Astrocyte (in vitro differentiated cells and primary cell): ENCODE measurements at regions not wholly inside any gene's neighbourhood (a gene's known extent, or its start where the extent isn't known, plus 50 kb on each side); places are given as distances from the start of the nearest gene placed in this dataset.

ENCODE experiments used
- DNase-seq: peaks from one replicate; pipeline ENCODE4 v3.0.0-alpha.2; 2010; ENCODE audit warnings: low read depth
- FAIRE-seq: peaks from 2 replicates; lab custom pipeline; 2011; peaks lifted over from hg19 to GRCh38; lab: Jason Lieb, UNC
- H2AFZ ChIP-seq: 2 replicates; pipeline ENCODE4 v1.6.0; 2012; ENCODE audit warnings: low read depth, low read length, inconsistent platforms
- H3K27ac ChIP-seq: 2 replicates; pipeline ENCODE4 v1.5.1; 2011; ENCODE audit warnings: low read depth, low read length, inconsistent platforms
- H3K27me3 ChIP-seq: 2 replicates; pipeline ENCODE4 v1.6.0; 2011; ENCODE audit warnings: low read length, inconsistent platforms; ENCODE audit not compliant: insufficient read depth
- H3K36me3 ChIP-seq: 2 replicates; pipeline ENCODE4 v1.5.1; 2011; ENCODE audit warnings: low read length, inconsistent platforms; ENCODE audit not compliant: insufficient read depth
- H3K4me1 ChIP-seq: 2 replicates; pipeline ENCODE4 v1.5.1; 2011; ENCODE audit warnings: low read length, inconsistent platforms; ENCODE audit not compliant: insufficient read depth
- H3K4me2 ChIP-seq: 2 replicates; pipeline ENCODE4 v1.6.0; 2012; ENCODE audit warnings: low read length, inconsistent platforms
- H3K4me3 ChIP-seq: 2 replicates; pipeline ENCODE4 v1.5.1; 2011; ENCODE audit warnings: low read depth, mild to moderate bottlenecking, low read length, inconsistent platforms; ENCODE audit not compliant: insufficient read depth
- H3K79me2 ChIP-seq: 2 replicates; pipeline ENCODE4 v1.6.0; 2012; ENCODE audit warnings: mild to moderate bottlenecking, low read length, inconsistent platforms; ENCODE audit not compliant: insufficient read depth
- H3K9ac ChIP-seq: 2 replicates; pipeline ENCODE4 v1.6.0; 2012; ENCODE audit warnings: mild to moderate bottlenecking, low read length, inconsistent platforms
- H3K9me3 ChIP-seq: 2 replicates; pipeline ENCODE4 v1.5.1; 2012; ENCODE audit warnings: low read depth, mild to moderate bottlenecking, low read length, inconsistent platforms; ENCODE audit not compliant: insufficient read depth
- H4K20me1 ChIP-seq: 2 replicates; pipeline ENCODE4 v1.6.0; 2012; ENCODE audit warnings: low read length, inconsistent platforms; ENCODE audit not compliant: insufficient read depth
- H3K27ac Mint-ChIP-seq: one replicate; pipeline ENCODE4 v1.8.0; 2021; ENCODE audit warnings: mild to moderate bottlenecking, mixed read lengths; ENCODE audit not compliant: unreplicated experiment
- H3K27me3 Mint-ChIP-seq: one replicate; pipeline ENCODE4 v1.8.0; 2021; ENCODE audit warnings: low read depth, mixed read lengths; ENCODE audit not compliant: unreplicated experiment
- H3K36me3 Mint-ChIP-seq: one replicate; pipeline ENCODE4 v1.8.0; 2021; ENCODE audit warnings: low read depth, mixed read lengths; ENCODE audit not compliant: unreplicated experiment
- H3K4me1 Mint-ChIP-seq: one replicate; pipeline ENCODE4 v1.8.0; 2021; ENCODE audit warnings: low read depth, mixed read lengths; ENCODE audit not compliant: unreplicated experiment
- H3K4me3 Mint-ChIP-seq: one replicate; pipeline ENCODE4 v1.8.0; 2021; ENCODE audit warnings: mild to moderate bottlenecking, moderate library complexity, mixed read lengths; ENCODE audit not compliant: unreplicated experiment
- H3K9me3 Mint-ChIP-seq: one replicate; pipeline ENCODE4 v1.8.0; 2021; ENCODE audit warnings: mild to moderate bottlenecking, mixed read lengths; ENCODE audit not compliant: unreplicated experiment
- EZH2 ChIP-seq: IDR thresholded peaks from 2 replicates; pipeline ENCODE4 v1.6.1; 2012; ENCODE audit warnings: mild to moderate bottlenecking, low read length, inconsistent platforms; ENCODE audit not compliant: insufficient read depth
- TF ChIP-seq, protein P1 (sequence below): IDR thresholded peaks from 2 replicates; pipeline ENCODE4 v1.5.1; 2011; ENCODE audit warnings: low read depth, mild to moderate bottlenecking, inconsistent platforms, low read length, moderate library complexity; ENCODE audit not compliant: insufficient read depth

DNA sequence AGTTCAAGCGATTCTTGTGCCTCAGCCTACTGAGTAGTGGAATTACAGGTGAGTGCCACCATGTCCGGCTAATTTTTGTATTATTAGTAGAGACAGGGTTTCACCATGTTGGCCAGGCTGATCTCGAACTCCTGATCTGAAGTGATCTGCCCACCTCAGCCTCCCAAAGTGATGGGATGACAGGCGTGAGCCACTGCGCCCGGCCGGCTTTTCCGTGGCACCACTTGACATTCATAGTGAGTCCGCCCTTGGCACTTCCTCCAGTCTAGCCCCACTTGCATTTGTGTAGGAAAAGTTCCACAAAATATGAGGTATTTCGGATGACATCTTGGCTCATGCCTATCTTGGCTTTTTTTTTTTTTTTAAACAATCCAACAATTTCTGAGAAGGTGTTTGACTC is 128.1 kb upstream of the ACBD5 start:
- Mint-ChIP-seq H3K9me3 (no peaks in the 10 kb centered on the region), H3K4me3 (no peak overlapping the region), H3K27ac (no peak overlapping the region), H3K27me3 (no peaks in the 10 kb centered on the region), H3K4me1 (no peaks in the 10 kb centered on the region), H3K36me3 (no peaks in the 10 kb centered on the region)
- Histone ChIP-seq H3K27ac (no peak overlapping the region), H4K20me1 (no peaks in the 10 kb centered on the region), H3K4me2 (no peak overlapping the region), H3K27me3 (peaks cover 4% of the 10 kb centered on the region), H3K4me1 (no peaks in the 10 kb centered on the region), H3K4me3 (no peak overlapping the region), H3K9me3 (no peaks in the 10 kb centered on the region), H3K9ac (no peak overlapping the region), H2AFZ (no peak overlapping the region), H3K36me3 (no peaks in the 10 kb centered on the region), H3K79me2 (no peaks in the 10 kb centered on the region)
- TF ChIP-seq EZH2, result no peak
- TF ChIP-seq, protein P1, sequence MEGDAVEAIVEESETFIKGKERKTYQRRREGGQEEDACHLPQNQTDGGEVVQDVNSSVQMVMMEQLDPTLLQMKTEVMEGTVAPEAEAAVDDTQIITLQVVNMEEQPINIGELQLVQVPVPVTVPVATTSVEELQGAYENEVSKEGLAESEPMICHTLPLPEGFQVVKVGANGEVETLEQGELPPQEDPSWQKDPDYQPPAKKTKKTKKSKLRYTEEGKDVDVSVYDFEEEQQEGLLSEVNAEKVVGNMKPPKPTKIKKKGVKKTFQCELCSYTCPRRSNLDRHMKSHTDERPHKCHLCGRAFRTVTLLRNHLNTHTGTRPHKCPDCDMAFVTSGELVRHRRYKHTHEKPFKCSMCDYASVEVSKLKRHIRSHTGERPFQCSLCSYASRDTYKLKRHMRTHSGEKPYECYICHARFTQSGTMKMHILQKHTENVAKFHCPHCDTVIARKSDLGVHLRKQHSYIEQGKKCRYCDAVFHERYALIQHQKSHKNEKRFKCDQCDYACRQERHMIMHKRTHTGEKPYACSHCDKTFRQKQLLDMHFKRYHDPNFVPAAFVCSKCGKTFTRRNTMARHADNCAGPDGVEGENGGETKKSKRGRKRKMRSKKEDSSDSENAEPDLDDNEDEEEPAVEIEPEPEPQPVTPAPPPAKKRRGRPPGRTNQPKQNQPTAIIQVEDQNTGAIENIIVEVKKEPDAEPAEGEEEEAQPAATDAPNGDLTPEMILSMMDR, result no peak
- FAIRE-seq (no peak), DNase-seq (no peak)

DNA sequence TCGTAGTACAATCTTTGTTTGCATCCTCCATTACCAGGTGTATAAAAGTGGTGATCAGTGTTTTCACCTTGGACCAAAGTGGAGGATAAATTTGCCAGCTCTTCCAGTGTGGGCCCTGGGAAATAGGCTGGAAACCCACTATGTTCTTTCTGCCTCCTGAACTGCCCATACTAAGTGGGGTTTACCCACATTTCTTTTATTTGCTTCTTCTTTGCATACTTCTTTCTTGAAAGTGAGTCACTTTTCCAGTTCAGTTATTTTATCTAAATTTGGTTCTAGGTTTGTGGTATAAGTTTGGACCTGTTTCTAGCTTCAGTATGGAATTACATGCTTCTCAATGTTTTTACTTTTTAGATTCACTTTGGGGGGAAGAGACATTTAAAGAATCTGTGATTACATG is 126.2 kb upstream of the ACBD5 start:
- Mint-ChIP-seq H3K9me3 (no peaks in the 10 kb centered on the region), H3K4me3 (no peak overlapping the region), H3K27me3 (peaks cover 1% of the 10 kb centered on the region), H3K27ac (no peak overlapping the region), H3K36me3 (no peaks in the 10 kb centered on the region), H3K4me1 (no peaks in the 10 kb centered on the region)
- Histone ChIP-seq H3K9me3 (no peaks in the 10 kb centered on the region), H3K27ac (no peak overlapping the region), H2AFZ (no peak overlapping the region), H3K79me2 (no peaks in the 10 kb centered on the region), H4K20me1 (no peaks in the 10 kb centered on the region), H3K4me1 (no peaks in the 10 kb centered on the region), H3K36me3 (no peaks in the 10 kb centered on the region), H3K9ac (no peak overlapping the region), H3K4me3 (no peak overlapping the region), H3K27me3 (peaks cover 4% of the 10 kb centered on the region), H3K4me2 (no peak overlapping the region)
- no peak for TF ChIP-seq EZH2
- TF ChIP-seq, protein P1, result no peak
- DNase-seq (no peak), FAIRE-seq (no peak)

DNA sequence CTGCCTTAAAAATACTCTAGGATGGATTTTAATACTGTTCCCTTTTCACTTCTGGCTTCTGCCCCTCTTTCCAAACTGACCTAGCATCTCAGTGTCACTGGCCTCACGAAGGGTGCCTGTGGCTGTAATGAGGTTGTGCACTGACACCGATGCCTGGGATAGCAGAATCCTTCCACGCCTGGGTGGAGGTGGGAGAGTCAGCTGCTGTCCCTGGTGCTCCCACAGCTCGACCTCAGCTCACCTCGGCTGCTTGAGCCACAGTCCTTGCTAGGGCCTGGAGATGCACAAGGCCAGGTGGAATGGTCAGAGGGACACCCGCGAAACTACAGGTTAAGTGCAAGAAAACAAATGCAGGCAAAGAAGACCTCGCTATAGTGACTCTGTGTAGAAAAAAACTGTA is 123.4 kb upstream of the ACBD5 start:
- FAIRE-seq, result no peak

More for the DNA sequence above, 123.4 kb upstream of the ACBD5 start:
- Mint-ChIP-seq H3K9me3 (no peaks in the 10 kb centered on the region), H3K27me3 (peaks cover 1% of the 10 kb centered on the region), H3K4me3 (no peak overlapping the region), H3K36me3 (no peaks in the 10 kb centered on the region), H3K4me1 (no peaks in the 10 kb centered on the region), H3K27ac (no peak overlapping the region)
- H3K79me2 ChIP-seq, result no peaks in the 10 kb centered on the region
- H3K4me2 ChIP-seq, result no peak overlapping the region
- peaks cover 4% of the 10 kb centered on the region for H3K27me3 ChIP-seq
- H3K36me3 ChIP-seq, result no peaks in the 10 kb centered on the region
- H4K20me1 ChIP-seq, result no peaks in the 10 kb centered on the region
- H3K9me3 ChIP-seq, result no peaks in the 10 kb centered on the region
- DNase-seq, result no peak
- H3K4me1 ChIP-seq, result no peaks in the 10 kb centered on the region
- H2AFZ ChIP-seq, result no peak overlapping the region
- H3K27ac ChIP-seq, result no peak overlapping the region
- no peak overlapping the region for H3K9ac ChIP-seq
- H3K4me3 ChIP-seq, result no peak overlapping the region
- TF ChIP-seq, protein P1, result no peak
